Transverse colon (tissue), 4 donors: ENCODE measurements at regions not wholly inside any gene's neighbourhood (a gene's known extent, or its start where the extent isn't known, plus 50 kb on each side); places are given as distances from the start of the nearest gene placed in this dataset.

ENCODE experiments used
- CTCF ChIP-seq, 5 experiments: fragments of 200-600 bp in 3 of 5; fragments of 450-650 bp in 2 of 5; sonication (generic) in 3 of 5; IDR thresholded peaks; 1 replicate in 2 of 5; 2 replicates in 3 of 5; pipeline ENCODE4 v1.5.1; 2016 to 2017; ENCODE audit warnings: antibody characterized with exemption in 5 of 5, inconsistent platforms in 3 of 5, mild to moderate bottlenecking in 2 of 5, moderate library complexity in 1 of 5
- POLR2A ChIP-seq: fragments of 450-650 bp; IDR thresholded peaks from one replicate; pipeline ENCODE4 v1.6.1; 2016; ENCODE audit warnings: antibody characterized with exemption, mild to moderate bottlenecking, moderate library complexity
- POLR2AphosphoS5 ChIP-seq, 3 donors: sonication (generic); formaldehyde crosslinking; IDR thresholded peaks; one replicate each; pipeline ENCODE4 v1.6.1; 2016; ENCODE audit warnings: antibody characterized with exemption in 3 of 3

GRCh38 chrX:121649417-121649816, 602.0 kb downstream of the GLUD2 start:
- TF ChIP-seq POLR2A = no peak
- no peak for TF ChIP-seq CTCF (IDR thresholded peaks at IDR 0.05)
- no peak for TF ChIP-seq POLR2AphosphoS5 (IDR thresholded peaks at IDR 0.05)
